ENCODE measurements at regions not wholly inside any gene's neighbourhood (a gene's known extent, or its start where the extent isn't known, plus 50 kb on each side); places are given as distances from the start of the nearest gene placed in this dataset.

DNA sequence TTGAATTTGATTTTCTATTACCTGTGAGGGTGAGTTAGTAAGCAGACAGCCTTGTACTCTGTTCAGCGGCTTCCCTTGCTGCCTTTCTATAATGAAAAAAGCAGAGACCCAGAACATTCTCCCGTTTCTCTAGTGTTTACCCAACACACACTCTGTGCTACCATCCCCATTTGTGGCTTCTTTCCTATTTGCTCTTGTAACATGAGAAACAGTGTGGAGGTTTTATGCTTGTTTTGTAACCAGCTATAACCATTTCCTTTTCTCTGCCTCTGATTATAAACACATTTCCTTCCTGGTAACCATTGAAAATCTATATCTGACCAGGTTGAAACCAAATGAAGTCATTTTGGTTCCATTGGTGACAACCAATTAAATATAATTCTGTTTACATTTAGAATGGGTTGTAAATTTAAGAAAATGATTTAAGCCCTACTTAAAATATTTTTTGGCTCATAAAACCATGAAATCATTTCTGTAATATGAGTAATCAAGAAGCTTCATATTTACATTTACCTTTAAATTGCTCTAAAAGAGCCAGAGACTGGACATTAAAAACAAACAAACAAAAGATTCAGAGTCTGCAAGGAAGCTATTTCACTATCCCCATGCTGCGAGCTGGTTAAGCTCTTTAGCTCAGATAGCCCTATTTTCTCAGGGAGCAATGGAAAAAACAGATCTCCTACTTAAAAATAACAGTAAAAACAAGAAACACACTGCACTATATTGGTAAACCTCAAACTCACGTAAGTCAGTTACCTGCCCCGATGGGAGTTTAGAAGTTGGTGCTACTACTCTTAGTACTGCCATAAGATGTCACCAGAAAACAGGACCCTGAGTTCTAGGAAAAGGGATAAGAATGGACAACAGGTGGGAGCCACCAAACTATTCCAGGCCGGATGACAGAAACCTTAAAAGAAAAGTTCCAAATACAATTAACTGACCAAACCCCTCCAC is 206.5 kb upstream of the EEA1 start:
- peak; percentile 31 for DNase-seq

GRCh38 chr12:93136253-93137055 is 207.4 kb upstream of the EEA1 start:
- DNase-seq: no peak

DNA sequence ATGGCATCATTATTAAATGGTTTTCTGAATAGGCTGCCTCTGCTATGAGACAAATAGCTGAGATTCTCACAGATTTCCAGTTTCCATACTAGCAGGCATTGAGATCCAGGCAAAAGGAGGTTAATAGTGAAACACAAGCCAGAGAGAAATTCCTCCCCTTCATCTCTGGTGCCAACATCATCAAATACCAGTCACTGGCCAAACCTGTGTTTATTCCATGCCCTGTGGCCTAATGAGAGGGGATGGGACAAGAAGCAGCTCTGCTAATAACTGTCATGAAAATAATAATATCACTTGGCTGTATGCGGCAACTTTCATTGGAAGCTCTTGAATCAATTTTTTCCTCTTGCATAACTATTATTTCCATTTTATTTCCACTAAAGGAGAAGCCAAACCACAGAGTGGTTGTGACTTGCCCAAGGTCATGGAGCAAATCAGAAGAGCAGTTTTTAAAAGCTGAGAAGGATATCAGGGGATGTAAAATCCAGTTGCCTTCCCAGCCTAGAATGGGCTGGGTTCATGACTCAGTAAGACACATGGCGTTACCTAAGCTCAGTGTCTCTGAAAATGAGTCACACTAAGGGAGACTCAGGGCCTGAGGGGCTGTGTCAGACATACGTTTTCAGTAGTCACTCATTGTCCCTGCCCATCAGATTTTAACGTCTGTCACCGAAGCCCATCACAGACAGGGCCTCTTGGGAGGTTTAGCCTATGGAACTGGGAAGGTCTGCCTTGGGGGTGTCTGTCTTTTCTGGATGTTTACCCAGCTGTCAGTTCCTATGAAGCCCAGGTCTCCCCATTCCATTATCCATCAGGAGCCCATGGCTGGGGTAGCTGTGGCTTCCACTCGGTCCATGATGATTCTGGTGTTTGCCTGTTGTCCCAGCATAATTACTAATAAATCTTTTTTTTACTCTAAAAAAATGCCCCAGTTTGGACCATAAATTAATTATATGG is 208.8 kb upstream of the EEA1 start:
- DNase-seq: peak; percentile 81

DNA sequence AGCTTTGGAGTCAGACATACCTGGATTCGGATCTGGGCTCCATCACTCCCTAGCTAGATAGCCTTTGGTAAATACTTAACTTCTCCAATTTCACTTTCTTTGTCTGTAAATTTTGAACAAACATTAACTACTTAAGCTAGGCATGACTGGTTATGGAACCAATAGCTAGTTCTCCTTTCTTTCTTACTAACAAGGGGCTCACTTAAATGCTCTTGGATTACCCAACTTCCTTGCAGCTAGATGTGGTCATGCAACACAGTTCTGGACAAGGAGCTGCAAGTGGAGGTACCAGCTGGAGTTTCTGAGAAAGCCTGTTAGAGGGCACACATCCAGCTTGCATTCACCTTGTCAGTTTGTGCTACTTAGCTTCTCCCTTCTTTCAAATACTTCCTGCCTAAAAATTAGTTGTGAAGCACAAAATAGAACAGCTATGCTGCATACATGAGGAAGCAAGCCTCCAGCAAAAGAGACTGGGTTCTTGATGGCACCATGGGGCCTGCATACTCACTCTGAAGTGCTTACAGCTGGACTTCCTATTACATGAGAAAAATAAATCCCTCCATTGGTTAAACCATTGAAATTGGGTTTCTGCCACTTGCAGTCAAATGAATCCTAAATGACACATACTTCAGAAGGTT is 210.1 kb upstream of the EEA1 start:
- no peak for DNase-seq

DNA sequence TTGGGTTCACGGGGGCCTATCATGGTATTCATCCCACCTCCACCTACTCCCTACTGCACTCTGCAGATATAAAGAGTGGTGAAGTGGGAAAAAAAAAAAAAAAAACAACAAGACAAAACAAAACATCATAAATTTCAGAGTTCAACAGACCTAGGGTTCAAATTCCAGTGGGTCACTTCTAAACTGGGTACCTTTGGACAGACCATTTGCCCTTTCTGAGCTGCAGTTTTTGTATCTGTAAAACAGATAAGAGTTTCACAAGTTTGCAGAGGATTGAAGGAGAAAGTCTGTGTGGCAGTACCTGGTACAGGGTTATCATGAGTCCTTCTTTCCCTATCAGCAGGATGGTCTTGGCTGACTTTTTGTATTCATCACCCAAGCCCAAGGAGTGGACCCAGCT is 211.2 kb upstream of the EEA1 start:
- no peak for DNase-seq

GRCh38 chr12:93140801-93141200 is 211.7 kb upstream of the EEA1 start:
- DNase-seq: no peak

- DNase-seq: no peak
These were observed 213.8 kb upstream of the EEA1 start for GRCh38 chr12:93142881-93143280.

DNA sequence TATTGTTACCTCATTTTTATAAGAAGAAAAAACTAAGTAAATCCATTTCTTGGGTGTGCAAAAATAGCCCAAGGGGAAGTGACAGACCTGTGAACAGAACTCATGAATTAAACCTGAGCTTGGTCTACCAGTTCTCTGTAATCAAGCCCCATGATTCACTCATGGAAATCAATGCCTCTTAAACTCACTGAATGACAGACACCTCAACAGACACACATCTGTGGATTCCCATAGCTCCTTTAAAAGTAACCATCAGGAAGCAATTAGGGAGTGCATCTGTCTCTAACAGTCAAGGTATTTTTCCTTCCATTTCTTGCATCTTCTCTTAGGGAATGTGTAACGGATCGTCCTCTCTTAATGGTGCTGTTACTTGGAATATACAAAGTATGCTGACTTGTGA is 215.0 kb upstream of the EEA1 start:
- no peak for DNase-seq

GRCh38 chr12:93145086-93145485 is 216.0 kb upstream of the EEA1 start:
- DNase-seq: no peak

- DNase-seq: no peak
These were observed 217.3 kb upstream of the EEA1 start for GRCh38 chr12:93146263-93146939.

GRCh38 chr12:93146970-93147369 is 217.9 kb upstream of the EEA1 start:
- DNase-seq: no peak

- DNase-seq: no peak
These were observed 219.3 kb upstream of the EEA1 start for GRCh38 chr12:93148412-93148811.

DNA sequence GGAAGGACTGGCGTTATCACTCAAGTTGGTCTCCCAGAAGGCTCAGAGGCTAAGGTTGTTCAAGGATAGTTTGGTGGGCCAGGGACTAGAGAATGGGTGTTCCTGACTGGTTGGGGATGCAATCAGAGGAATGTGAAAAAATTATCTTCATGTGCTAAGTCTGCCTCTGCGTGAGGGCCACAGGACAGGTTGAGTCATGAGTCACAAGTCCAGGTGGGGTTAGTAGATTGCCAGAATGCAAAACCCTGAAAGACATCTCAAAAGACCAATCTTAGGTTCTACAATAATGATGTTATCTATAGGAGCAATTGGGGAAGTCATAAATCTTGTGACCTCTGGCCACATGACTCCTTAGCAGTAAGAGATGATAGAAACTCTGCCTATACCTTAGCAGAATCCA is 220.1 kb upstream of the EEA1 start:
- no peak for DNase-seq

GRCh38 chr12:93151079-93151762 is 222.1 kb upstream of the EEA1 start:
- DNase-seq: no peak

DNA sequence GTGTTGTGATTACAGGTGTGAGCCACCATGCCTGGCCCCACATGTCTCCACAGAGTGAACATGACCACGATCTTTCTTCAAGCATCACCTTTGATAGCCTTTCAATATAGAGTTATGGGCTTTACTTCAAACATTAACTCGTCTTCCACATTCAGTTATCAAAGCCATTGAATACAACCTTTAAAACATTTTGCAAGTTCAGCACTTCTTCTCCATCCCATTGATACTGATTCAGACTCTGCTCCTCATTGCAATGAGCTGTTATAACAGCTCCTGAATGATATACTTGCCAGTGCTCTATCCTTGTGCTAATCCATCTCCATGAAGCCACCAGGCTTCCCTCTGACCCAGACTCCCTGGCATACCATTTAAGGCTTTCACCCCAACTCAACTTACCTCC is 223.5 kb upstream of the EEA1 start:
- DNase-seq: no peak

DNA sequence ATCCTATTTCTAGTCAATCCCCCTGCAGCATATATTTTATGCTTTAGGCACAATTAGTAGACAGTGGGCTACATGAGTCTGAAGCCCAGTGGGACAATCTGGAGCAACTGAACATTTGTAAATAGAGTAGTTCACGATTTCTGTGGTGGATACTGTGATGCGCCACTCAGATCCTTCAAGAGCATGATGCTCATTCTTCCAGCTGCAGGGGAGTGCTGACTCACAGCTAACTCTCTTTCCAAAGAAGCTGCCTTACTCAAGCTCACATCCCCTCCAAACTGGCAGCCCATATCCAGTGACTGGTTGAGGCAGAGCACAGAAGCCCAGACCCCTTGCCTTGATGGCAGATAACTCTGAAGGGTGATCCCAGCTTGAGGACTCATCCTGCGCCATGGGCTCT is 224.2 kb upstream of the EEA1 start:
- peak; percentile 32 for DNase-seq

- no peak for DNase-seq
These were observed 223.5 kb upstream of the NUDT4 start for GRCh38 chr12:93154096-93154728.

- DNase-seq: no peak
These were observed 222.8 kb upstream of the NUDT4 start for GRCh38 chr12:93154753-93155480.

DNA sequence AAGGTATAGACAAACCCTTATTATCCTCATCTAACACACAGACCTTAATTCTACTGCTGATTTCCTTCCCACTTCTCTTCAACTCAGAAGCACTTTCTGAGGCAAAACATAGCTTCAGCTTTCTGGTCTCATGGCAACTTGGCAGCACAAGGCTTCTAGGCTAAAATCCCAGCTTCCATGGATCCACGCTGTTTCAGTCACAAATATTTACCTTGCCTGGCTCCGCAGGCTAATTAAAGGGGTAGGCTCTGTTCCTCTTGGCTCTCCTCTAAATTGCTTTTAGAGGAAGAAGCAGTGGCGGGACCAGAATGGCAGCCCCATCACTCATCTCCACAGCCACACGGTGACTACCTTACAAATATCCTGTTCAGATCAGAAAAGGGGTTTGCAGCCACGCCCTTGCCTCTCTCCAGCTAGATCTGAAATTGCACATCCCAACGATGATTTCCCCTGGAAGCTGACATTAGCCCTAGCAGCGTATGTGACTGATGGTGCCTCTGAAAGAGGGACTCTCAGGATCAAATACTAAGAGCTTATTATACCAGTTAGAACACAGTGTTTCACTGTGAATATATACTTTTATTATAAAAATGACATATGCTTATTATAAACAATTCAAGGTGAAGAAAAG is 221.5 kb upstream of the NUDT4 start:
- no peak for DNase-seq

Data from fibroblast of skin of back (primary cell).